WTC11 (cell line): ENCODE measurements at regions not wholly inside any gene's neighbourhood (a gene's known extent, or its start where the extent isn't known, plus 50 kb on each side); places are given as distances from the start of the nearest gene placed in this dataset.
"Not testable (repeated sequence)": the region's sequence is repeated elsewhere in the genome, so short reads cannot be mapped to it uniquely, and the experiment has no call there.

Source experiments
- ATAC-seq: fragments of 200-7000 bp; cut with Tn5 transposase; 2 replicates; pipeline ENCODE4 v1.10.0; 2021; ENCODE audit warnings: mild to moderate bottlenecking, moderate library complexity
- CTCF ChIA-PET: fragments of 300-600 bp; sonication (Branson Sonifier 250); formaldehyde crosslinking; loops from one replicate; lab custom pipeline; 2021; ENCODE audit warnings: antibody characterized with exemption; lab: Charles Lee
- POLR2A ChIA-PET: fragments of 350-600 bp; sonication (Branson Sonifier 250); formaldehyde crosslinking; loops from one replicate; lab custom pipeline; 2021; ENCODE audit warnings: antibody characterized with exemption; lab: Charles Lee
- DNase-seq: peaks from one replicate; pipeline ENCODE4 v3.0.0; 2021; ENCODE audit warnings: low spot score
- H3K27ac Mint-ChIP-seq: 2 replicates; pipeline ENCODE4 v1.8.0; 2021; ENCODE audit warnings: mixed read lengths
- H3K27me3 Mint-ChIP-seq: 2 replicates; pipeline ENCODE4 v1.8.0; 2021; ENCODE audit warnings: low read depth, mild to moderate bottlenecking, moderate library complexity, mixed read lengths
- H3K36me3 Mint-ChIP-seq: 2 replicates; pipeline ENCODE4 v1.8.0; 2021; ENCODE audit warnings: mixed read lengths
- H3K4me1 Mint-ChIP-seq: 2 replicates; pipeline ENCODE4 v1.8.0; 2022; ENCODE audit warnings: mixed read lengths
- H3K4me3 Mint-ChIP-seq: 2 replicates; pipeline ENCODE4 v1.8.0; 2021; ENCODE audit warnings: mild to moderate bottlenecking, moderate library complexity, mixed read lengths
- H3K9me3 Mint-ChIP-seq: 2 replicates; pipeline ENCODE4 v1.8.0; 2021; ENCODE audit warnings: mixed read lengths
- CREM ChIP-seq: sonication (generic); formaldehyde crosslinking; IDR thresholded peaks from 2 replicates; pipeline ENCODE4 v1.8.1; 2022; ENCODE audit warnings: mild to moderate bottlenecking, missing genetic modification reagents, moderate library complexity
- ELF4 ChIP-seq: sonication (generic); formaldehyde crosslinking; IDR thresholded peaks from 2 replicates; pipeline ENCODE4 v1.8.1; 2022; ENCODE audit warnings: low read depth, mild to moderate bottlenecking, moderate library complexity, missing genetic modification reagents
- ETV6 ChIP-seq: sonication (generic); formaldehyde crosslinking; IDR thresholded peaks from 2 replicates; pipeline ENCODE4 v1.8.1; 2022; ENCODE audit warnings: mild to moderate bottlenecking, missing genetic modification reagents
- FOXP1 ChIP-seq: sonication (generic); formaldehyde crosslinking; IDR thresholded peaks from 2 replicates; pipeline ENCODE4 v1.8.0; 2022; ENCODE audit warnings: missing genetic modification reagents, mild to moderate bottlenecking, moderate library complexity, borderline replicate concordance
- GABPB1 ChIP-seq: sonication (generic); formaldehyde crosslinking; IDR thresholded peaks from 2 replicates; pipeline ENCODE4 v1.8.1; 2023; ENCODE audit warnings: mild to moderate bottlenecking, missing genetic modification reagents
- JUN ChIP-seq: sonication (generic); formaldehyde crosslinking; IDR thresholded peaks from 2 replicates; pipeline ENCODE4 v1.8.0; 2023; ENCODE audit warnings: mild to moderate bottlenecking, missing genetic modification reagents
- NFE2L1 ChIP-seq: sonication (generic); formaldehyde crosslinking; IDR thresholded peaks from 2 replicates; pipeline ENCODE4 v1.8.1; 2023; ENCODE audit warnings: missing genetic modification reagents
- NFYB ChIP-seq: sonication (generic); formaldehyde crosslinking; conservative IDR thresholded peaks from 2 replicates; pipeline ENCODE4 v1.8.0; 2022; ENCODE audit warnings: low read depth, missing genetic modification reagents
- TP53 ChIP-seq: sonication (generic); formaldehyde crosslinking; IDR thresholded peaks from 2 replicates; pipeline ENCODE4 v1.8.1; 2023; ENCODE audit warnings: mild to moderate bottlenecking, missing genetic modification reagents
- ZNF263 ChIP-seq: sonication (generic); formaldehyde crosslinking; IDR thresholded peaks from 2 replicates; pipeline ENCODE4 v1.8.1; 2022; ENCODE audit warnings: low read depth, mild to moderate bottlenecking, moderate library complexity, missing genetic modification reagents
- TF ChIP-seq, protein P1 (sequence below): sonication (generic); formaldehyde crosslinking; IDR thresholded peaks from 2 replicates; pipeline ENCODE4 v1.8.0; 2022; ENCODE audit warnings: mild to moderate bottlenecking, missing genetic modification reagents
- TF ChIP-seq, protein P2 (sequence below): sonication (generic); formaldehyde crosslinking; IDR thresholded peaks from 2 replicates; pipeline ENCODE4 v1.8.1; 2022; ENCODE audit warnings: mild to moderate bottlenecking, missing genetic modification reagents, moderate library complexity, borderline replicate concordance
- TF ChIP-seq, protein P3 (sequence below): fragments of 250-450 bp; sonication (Bioruptor Pico); IDR thresholded peaks from 2 replicates; pipeline ENCODE4 v1.9.0; 2021; ENCODE audit warnings: mild to moderate bottlenecking, borderline replicate concordance
- TF ChIP-seq, protein P4 (sequence below): sonication (generic); formaldehyde crosslinking; IDR thresholded peaks from 2 replicates; pipeline ENCODE4 v1.8.1; 2023; ENCODE audit warnings: mild to moderate bottlenecking, moderate library complexity, missing genetic modification reagents
- TF ChIP-seq, protein P5 (sequence below): sonication (generic); formaldehyde crosslinking; conservative IDR thresholded peaks from 2 replicates; pipeline ENCODE4 v1.8.1; 2022; ENCODE audit warnings: mild to moderate bottlenecking, missing genetic modification reagents
- TF ChIP-seq, protein P6 (sequence below): sonication (generic); formaldehyde crosslinking; IDR thresholded peaks from 2 replicates; pipeline ENCODE4 v1.8.1; 2023; ENCODE audit warnings: mild to moderate bottlenecking, missing genetic modification reagents, borderline replicate concordance

DNA sequence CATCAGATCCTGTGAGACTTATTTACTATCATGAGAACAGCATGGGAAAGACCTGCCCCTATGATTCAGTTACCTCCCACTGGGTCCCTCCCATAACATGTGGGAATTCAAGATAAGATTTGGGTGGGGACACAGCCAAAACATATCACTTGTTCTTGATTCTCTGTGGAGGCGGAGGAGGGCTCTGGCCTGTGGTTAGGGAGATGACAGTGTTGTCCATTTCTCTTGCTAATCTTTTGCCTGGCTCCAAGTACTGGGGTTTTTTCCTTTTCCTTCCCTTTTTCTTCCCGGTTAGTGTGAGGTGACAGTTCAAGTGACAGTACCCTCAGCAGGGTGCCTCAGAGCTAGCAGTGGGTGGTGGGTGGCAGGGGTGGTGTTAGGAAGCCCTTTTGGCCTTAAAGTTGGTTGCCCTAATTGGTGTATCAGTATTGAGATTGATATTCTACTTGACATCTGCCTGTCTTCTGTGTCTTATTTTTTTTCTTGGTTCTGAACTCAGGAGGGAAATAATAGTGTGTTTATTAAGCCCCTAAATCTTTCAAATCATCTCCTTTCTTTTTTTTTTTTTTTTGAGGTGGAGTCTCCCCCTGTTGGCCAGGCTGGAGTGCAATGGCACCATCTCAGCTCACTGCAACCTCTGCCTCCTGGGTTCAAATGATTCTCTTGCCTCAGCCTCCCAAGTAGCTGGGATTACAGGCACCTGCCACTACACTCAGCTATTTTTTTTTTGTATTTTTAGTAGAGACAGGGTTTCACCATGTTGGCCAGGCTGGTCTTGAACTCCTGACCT is 192.0 kb downstream of the ASB1 start:
- ChIA-PET POLR2A (interaction anchor here (0.7 kb wide), 1 partner anchor 22 kb away, joined by 4 read pairs; no protein-coding TSS in a partner anchor), CTCF (interaction anchor here (0.6 to 1.9 kb wide), 5 partner anchors 44 to 417 kb away, joined by 3 to 4 read pairs (median 3); no protein-coding TSS in a partner anchor)
- not testable (repeated sequence) for H3K4me1 Mint-ChIP-seq, H3K36me3 Mint-ChIP-seq, H3K4me3 Mint-ChIP-seq, H3K27me3 Mint-ChIP-seq, ATAC-seq, DNase-seq, H3K27ac Mint-ChIP-seq
- peaks cover 12% of the 10 kb centered on the region for H3K9me3 Mint-ChIP-seq

DNA sequence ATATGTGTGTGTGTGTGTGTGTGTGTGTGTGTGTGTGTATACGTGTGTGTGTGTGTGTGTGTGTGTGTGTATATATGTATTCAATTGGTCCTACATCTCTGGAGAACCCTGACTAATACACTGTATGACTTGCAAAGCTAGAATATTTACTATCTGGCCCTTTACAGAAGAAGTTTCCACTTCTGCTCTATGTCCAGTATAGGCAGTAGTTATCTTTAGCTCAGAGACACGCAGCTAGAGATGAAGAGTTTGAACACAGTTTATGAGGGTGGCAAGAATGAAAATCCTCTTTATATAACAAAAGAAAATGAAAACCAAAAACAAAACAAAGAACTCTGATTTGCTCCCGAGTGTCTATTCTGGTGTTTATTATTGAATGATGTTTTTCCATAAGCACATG is 201.2 kb downstream of the ASB1 start:
- Mint-ChIP-seq H3K9me3 (peaks cover 28% of the 10 kb centered on the region), H3K4me3 (no peak overlapping the region), H3K36me3 (no peaks in the 10 kb centered on the region), H3K4me1 (no peaks in the 10 kb centered on the region), H3K27ac (no peak overlapping the region), H3K27me3 (no peaks in the 10 kb centered on the region; the same call in 1 of the 2 replicates)
- ATAC-seq (no peak), DNase-seq (no peak)
- CTCF ChIA-PET: no interaction called here
- POLR2A ChIA-PET: no interaction called here
- no peak for TF ChIP-seq ZNF263 (CRISPR knock-in tag)
- TF ChIP-seq, protein P1, sequence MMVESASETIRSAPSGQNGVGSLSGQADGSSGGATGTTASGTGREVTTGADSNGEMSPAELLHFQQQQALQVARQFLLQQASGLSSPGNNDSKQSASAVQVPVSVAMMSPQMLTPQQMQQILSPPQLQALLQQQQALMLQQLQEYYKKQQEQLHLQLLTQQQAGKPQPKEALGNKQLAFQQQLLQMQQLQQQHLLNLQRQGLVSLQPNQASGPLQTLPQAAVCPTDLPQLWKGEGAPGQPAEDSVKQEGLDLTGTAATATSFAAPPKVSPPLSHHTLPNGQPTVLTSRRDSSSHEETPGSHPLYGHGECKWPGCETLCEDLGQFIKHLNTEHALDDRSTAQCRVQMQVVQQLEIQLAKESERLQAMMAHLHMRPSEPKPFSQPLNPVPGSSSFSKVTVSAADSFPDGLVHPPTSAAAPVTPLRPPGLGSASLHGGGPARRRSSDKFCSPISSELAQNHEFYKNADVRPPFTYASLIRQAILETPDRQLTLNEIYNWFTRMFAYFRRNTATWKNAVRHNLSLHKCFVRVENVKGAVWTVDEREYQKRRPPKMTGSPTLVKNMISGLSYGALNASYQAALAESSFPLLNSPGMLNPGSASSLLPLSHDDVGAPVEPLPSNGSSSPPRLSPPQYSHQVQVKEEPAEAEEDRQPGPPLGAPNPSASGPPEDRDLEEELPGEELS (CRISPR knock-in tag): no peak
- TF ChIP-seq ETV6 (CRISPR knock-in tag): no peak
- TF ChIP-seq TP53 (CRISPR knock-in tag): no peak
- TF ChIP-seq, protein P2, sequence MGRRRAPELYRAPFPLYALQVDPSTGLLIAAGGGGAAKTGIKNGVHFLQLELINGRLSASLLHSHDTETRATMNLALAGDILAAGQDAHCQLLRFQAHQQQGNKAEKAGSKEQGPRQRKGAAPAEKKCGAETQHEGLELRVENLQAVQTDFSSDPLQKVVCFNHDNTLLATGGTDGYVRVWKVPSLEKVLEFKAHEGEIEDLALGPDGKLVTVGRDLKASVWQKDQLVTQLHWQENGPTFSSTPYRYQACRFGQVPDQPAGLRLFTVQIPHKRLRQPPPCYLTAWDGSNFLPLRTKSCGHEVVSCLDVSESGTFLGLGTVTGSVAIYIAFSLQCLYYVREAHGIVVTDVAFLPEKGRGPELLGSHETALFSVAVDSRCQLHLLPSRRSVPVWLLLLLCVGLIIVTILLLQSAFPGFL (CRISPR knock-in tag): no peak
- TF ChIP-seq NFYB (CRISPR knock-in tag): no peak

DNA sequence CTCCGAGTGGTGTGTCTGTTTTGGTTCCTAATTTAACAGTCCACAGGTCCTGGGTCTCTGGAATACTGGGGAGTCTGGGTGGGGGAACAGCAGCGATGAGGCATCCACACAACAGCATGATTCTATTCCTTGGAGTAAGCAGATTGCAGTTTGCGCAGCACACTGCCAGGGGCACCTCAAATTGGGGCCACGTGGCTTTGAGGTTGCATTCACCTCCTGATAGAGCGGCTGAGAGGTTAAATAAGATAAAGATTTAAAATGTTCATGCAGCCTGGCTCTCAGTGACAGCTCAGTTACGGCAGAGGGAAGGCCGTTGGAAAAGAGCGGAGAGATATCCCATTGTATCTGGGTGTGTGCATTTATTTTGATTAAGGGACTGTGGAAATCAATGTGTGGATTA is 202.3 kb downstream of the ASB1 start:
- DNase-seq (no peak), ATAC-seq (no peak)
- H3K4me3 Mint-ChIP-seq: no peak overlapping the region
- H3K27me3 Mint-ChIP-seq: no peaks in the 10 kb centered on the region
- H3K27ac Mint-ChIP-seq: no peak overlapping the region
- ChIA-PET POLR2A (no interaction called here), CTCF (no interaction called here)
- H3K4me1 Mint-ChIP-seq: no peaks in the 10 kb centered on the region
- no peaks in the 10 kb centered on the region for H3K36me3 Mint-ChIP-seq
- peaks cover 25% of the 10 kb centered on the region for H3K9me3 Mint-ChIP-seq
- TF ChIP-seq FOXP1 (CRISPR knock-in tag) (no peak), JUN (CRISPR knock-in tag) (no peak), NFE2L1 (CRISPR knock-in tag) (no peak), CREM (CRISPR knock-in tag) (no peak), GABPB1 (CRISPR knock-in tag) (no peak), ELF4 (CRISPR knock-in tag) (no peak)
- TF ChIP-seq, protein P3, sequence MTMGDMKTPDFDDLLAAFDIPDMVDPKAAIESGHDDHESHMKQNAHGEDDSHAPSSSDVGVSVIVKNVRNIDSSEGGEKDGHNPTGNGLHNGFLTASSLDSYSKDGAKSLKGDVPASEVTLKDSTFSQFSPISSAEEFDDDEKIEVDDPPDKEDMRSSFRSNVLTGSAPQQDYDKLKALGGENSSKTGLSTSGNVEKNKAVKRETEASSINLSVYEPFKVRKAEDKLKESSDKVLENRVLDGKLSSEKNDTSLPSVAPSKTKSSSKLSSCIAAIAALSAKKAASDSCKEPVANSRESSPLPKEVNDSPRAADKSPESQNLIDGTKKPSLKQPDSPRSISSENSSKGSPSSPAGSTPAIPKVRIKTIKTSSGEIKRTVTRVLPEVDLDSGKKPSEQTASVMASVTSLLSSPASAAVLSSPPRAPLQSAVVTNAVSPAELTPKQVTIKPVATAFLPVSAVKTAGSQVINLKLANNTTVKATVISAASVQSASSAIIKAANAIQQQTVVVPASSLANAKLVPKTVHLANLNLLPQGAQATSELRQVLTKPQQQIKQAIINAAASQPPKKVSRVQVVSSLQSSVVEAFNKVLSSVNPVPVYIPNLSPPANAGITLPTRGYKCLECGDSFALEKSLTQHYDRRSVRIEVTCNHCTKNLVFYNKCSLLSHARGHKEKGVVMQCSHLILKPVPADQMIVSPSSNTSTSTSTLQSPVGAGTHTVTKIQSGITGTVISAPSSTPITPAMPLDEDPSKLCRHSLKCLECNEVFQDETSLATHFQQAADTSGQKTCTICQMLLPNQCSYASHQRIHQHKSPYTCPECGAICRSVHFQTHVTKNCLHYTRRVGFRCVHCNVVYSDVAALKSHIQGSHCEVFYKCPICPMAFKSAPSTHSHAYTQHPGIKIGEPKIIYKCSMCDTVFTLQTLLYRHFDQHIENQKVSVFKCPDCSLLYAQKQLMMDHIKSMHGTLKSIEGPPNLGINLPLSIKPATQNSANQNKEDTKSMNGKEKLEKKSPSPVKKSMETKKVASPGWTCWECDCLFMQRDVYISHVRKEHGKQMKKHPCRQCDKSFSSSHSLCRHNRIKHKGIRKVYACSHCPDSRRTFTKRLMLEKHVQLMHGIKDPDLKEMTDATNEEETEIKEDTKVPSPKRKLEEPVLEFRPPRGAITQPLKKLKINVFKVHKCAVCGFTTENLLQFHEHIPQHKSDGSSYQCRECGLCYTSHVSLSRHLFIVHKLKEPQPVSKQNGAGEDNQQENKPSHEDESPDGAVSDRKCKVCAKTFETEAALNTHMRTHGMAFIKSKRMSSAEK (CRISPR knock-in tag): no peak
- TF ChIP-seq, protein P4, sequence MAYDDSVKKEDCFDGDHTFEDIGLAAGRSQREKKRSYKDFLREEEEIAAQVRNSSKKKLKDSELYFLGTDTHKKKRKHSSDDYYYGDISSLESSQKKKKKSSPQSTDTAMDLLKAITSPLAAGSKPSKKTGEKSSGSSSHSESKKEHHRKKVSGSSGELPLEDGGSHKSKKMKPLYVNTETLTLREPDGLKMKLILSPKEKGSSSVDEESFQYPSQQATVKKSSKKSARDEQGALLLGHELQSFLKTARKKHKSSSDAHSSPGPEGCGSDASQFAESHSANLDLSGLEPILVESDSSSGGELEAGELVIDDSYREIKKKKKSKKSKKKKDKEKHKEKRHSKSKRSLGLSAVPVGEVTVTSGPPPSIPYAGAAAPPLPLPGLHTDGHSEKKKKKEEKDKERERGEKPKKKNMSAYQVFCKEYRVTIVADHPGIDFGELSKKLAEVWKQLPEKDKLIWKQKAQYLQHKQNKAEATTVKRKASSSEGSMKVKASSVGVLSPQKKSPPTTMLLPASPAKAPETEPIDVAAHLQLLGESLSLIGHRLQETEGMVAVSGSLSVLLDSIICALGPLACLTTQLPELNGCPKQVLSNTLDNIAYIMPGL: no peak
- TF ChIP-seq, protein P5, sequence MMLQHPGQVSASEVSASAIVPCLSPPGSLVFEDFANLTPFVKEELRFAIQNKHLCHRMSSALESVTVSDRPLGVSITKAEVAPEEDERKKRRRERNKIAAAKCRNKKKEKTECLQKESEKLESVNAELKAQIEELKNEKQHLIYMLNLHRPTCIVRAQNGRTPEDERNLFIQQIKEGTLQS (CRISPR knock-in tag): no peak
- TF ChIP-seq, protein P6, sequence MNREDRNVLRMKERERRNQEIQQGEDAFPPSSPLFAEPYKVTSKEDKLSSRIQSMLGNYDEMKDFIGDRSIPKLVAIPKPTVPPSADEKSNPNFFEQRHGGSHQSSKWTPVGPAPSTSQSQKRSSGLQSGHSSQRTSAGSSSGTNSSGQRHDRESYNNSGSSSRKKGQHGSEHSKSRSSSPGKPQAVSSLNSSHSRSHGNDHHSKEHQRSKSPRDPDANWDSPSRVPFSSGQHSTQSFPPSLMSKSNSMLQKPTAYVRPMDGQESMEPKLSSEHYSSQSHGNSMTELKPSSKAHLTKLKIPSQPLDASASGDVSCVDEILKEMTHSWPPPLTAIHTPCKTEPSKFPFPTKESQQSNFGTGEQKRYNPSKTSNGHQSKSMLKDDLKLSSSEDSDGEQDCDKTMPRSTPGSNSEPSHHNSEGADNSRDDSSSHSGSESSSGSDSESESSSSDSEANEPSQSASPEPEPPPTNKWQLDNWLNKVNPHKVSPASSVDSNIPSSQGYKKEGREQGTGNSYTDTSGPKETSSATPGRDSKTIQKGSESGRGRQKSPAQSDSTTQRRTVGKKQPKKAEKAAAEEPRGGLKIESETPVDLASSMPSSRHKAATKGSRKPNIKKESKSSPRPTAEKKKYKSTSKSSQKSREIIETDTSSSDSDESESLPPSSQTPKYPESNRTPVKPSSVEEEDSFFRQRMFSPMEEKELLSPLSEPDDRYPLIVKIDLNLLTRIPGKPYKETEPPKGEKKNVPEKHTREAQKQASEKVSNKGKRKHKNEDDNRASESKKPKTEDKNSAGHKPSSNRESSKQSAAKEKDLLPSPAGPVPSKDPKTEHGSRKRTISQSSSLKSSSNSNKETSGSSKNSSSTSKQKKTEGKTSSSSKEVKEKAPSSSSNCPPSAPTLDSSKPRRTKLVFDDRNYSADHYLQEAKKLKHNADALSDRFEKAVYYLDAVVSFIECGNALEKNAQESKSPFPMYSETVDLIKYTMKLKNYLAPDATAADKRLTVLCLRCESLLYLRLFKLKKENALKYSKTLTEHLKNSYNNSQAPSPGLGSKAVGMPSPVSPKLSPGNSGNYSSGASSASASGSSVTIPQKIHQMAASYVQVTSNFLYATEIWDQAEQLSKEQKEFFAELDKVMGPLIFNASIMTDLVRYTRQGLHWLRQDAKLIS (CRISPR knock-in tag): no peak
